ENCODE measurements at regions not wholly inside any gene's neighbourhood (a gene's known extent, or its start where the extent isn't known, plus 50 kb on each side); places are given as distances from the start of the nearest gene placed in this dataset.

- no peaks in the 10 kb centered on the region for H3K9me3 ChIP-seq (replicated peaks in 1 of 3)
- 91 to 100% (median 96%) methylated on average over 2 of the region's 2 CpGs for WGBS, 4 donors
- H3K27me3 ChIP-seq, result no peaks in the 10 kb centered on the region
- no peak overlapping the region for H3K27ac ChIP-seq
- no peak overlapping the region for H3K4me3 ChIP-seq
- intact Hi-C loops (cut with DNase I), result no loop called here
- peaks cover 0 to 9% of the 10 kb centered on the region in 2 donors for H3K4me1 ChIP-seq (replicated peaks in 1 of 2)
- no peak for DNase-seq
- TF ChIP-seq CTCF (IDR thresholded peaks at IDR 0.05) (no peak), POLR2A (IDR thresholded peaks at IDR 0.05) (no peak)
- H3K36me3 ChIP-seq (replicated peaks in 1 of 2), result no peaks in the 10 kb centered on the region
Observed at GRCh38 chr15:73001840-73002239, 50.4 kb upstream of the NEO1 start.

GRCh38 chr15:73000293-73000692 is 52.0 kb upstream of the NEO1 start:
- intact Hi-C loops (cut with DNase I), result no loop called here
- no peaks in the 10 kb centered on the region for H3K9me3 ChIP-seq (replicated peaks in 1 of 3)
- H3K4me1 ChIP-seq (replicated peaks in 1 of 2), result peaks cover 0 to 9% of the 10 kb centered on the region in 2 donors
- TF ChIP-seq POLR2A (IDR thresholded peaks at IDR 0.05), result no peak
- TF ChIP-seq CTCF (IDR thresholded peaks at IDR 0.05), result no peak
- H3K36me3 ChIP-seq (replicated peaks in 1 of 2), result no peaks in the 10 kb centered on the region
- no peaks in the 10 kb centered on the region for H3K27me3 ChIP-seq
- 24 to 36% (median 31%) methylated on average over 4 of the region's 4 CpGs for WGBS, 4 donors
- no peak overlapping the region for H3K4me3 ChIP-seq
- H3K27ac ChIP-seq, result no peak overlapping the region
- no peak for DNase-seq

- H3K27me3 ChIP-seq, result no peaks in the 10 kb centered on the region
- TF ChIP-seq POLR2A (IDR thresholded peaks at IDR 0.05) (no peak), CTCF (IDR thresholded peaks at IDR 0.05) (no peak)
- no peaks in the 10 kb centered on the region for H3K36me3 ChIP-seq (replicated peaks in 1 of 2)
- peaks cover 0 to 9% of the 10 kb centered on the region in 2 donors for H3K4me1 ChIP-seq (replicated peaks in 1 of 2)
- no peak overlapping the region for H3K4me3 ChIP-seq
- H3K27ac ChIP-seq, result no peak overlapping the region
- no peak for DNase-seq
- intact Hi-C loops (cut with DNase I), result no loop called here
- 78 to 94% (median 86%) methylated on average over 3 of the region's 3 CpGs for WGBS, 4 donors
- no peaks in the 10 kb centered on the region for H3K9me3 ChIP-seq (replicated peaks in 1 of 3)
Observed at GRCh38 chr15:72999586-72999985, 52.7 kb upstream of the NEO1 start.

- Histone ChIP-seq H3K9me3 (replicated peaks in 1 of 3) (no peaks in the 10 kb centered on the region), H3K27ac (no peak overlapping the region), H3K27me3 (no peaks in the 10 kb centered on the region), H3K4me1 (replicated peaks in 1 of 2) (peaks cover 0 to 9% of the 10 kb centered on the region in 2 donors), H3K36me3 (replicated peaks in 1 of 2) (no peaks in the 10 kb centered on the region), H3K4me3 (no peak overlapping the region)
- no peak for DNase-seq
- intact Hi-C loops (cut with DNase I), result no loop called here
- WGBS, 4 donors, result 86 to 88% (median 87%) methylated on average over 18 of the region's 18 CpGs
- TF ChIP-seq CTCF (IDR thresholded peaks at IDR 0.05) (no peak), POLR2A (IDR thresholded peaks at IDR 0.05) (no peak)
Observed at GRCh38 chr15:72998681-72999466, 53.4 kb upstream of the NEO1 start.
